Dendritic cell treated with granulocyte-macrophage colony-stimulating factor and Interleukin-4, amounts not matched to agents 40 ng/mL and 50 ng/mL, for 4 days (primary cell): ENCODE measurements at regions not wholly inside any gene's neighbourhood (a gene's known extent, or its start where the extent isn't known, plus 50 kb on each side); places are given as distances from the start of the nearest gene placed in this dataset.

Experiments used
- H3K27ac Mint-ChIP-seq: one replicate; pipeline ENCODE4 v1.8.0; 2022; ENCODE audit warnings: mild to moderate bottlenecking, mixed read lengths
- H3K27me3 Mint-ChIP-seq: one replicate; pipeline ENCODE4 v1.8.0; 2022; ENCODE audit warnings: mild to moderate bottlenecking, mixed read lengths
- H3K36me3 Mint-ChIP-seq: one replicate; pipeline ENCODE4 v1.8.0; 2022; ENCODE audit warnings: low read depth, mixed read lengths
- H3K4me1 Mint-ChIP-seq: one replicate; pipeline ENCODE4 v1.8.0; 2022; ENCODE audit warnings: low read depth, mixed read lengths
- H3K4me3 Mint-ChIP-seq: one replicate; pipeline ENCODE4 v1.8.0; 2022; ENCODE audit warnings: mild to moderate bottlenecking, moderate library complexity, mixed read lengths
- H3K9me3 Mint-ChIP-seq: one replicate; pipeline ENCODE4 v1.8.0; 2022; ENCODE audit warnings: mixed read lengths
- intact Hi-C: fragments of 100-400 bp; cut with micrococcal nuclease; formaldehyde crosslinking; loops from one replicate; pipeline ENCODE4 v1.15.0; 2022

GRCh38 chr6:14705841-14706377, 540.0 kb upstream of the JARID2 start:
- H3K27ac Mint-ChIP-seq, result no peak overlapping the region
- no peaks in the 10 kb centered on the region for H3K9me3 Mint-ChIP-seq
- no peaks in the 10 kb centered on the region for H3K27me3 Mint-ChIP-seq
- H3K4me1 Mint-ChIP-seq, result peaks cover 65% of the 10 kb centered on the region
- no peak overlapping the region for H3K4me3 Mint-ChIP-seq
- intact Hi-C loops, result loop anchor here (5.0 kb wide), 1 partner anchor 494 kb away; no protein-coding TSS in a partner anchor
- H3K36me3 Mint-ChIP-seq, result no peaks in the 10 kb centered on the region

GRCh38 chr6:14706378-14706929, 539.4 kb upstream of the JARID2 start:
- Mint-ChIP-seq H3K36me3 (no peaks in the 10 kb centered on the region), H3K27ac (no peak overlapping the region)
- intact Hi-C loops, result loop anchor here (5.0 kb wide), 1 partner anchor 494 kb away; no protein-coding TSS in a partner anchor

GRCh38 chr6:14707276-14707675, 538.6 kb upstream of the JARID2 start:
- intact Hi-C loops, result loop anchor here (5.0 kb wide), 1 partner anchor 495 kb away; no protein-coding TSS in a partner anchor
- Mint-ChIP-seq H3K4me1 (peaks cover 62% of the 10 kb centered on the region), H3K27me3 (no peaks in the 10 kb centered on the region), H3K9me3 (no peaks in the 10 kb centered on the region), H3K4me3 (no peak overlapping the region), H3K36me3 (no peaks in the 10 kb centered on the region), H3K27ac (peak overlapping the region; percentile 0)

More at GRCh38 chr6:14706378-14706929, 539.4 kb upstream of the JARID2 start:
- H3K27me3 Mint-ChIP-seq, result no peaks in the 10 kb centered on the region
- no peak overlapping the region for H3K4me3 Mint-ChIP-seq
- H3K4me1 Mint-ChIP-seq, result peaks cover 69% of the 10 kb centered on the region
- H3K9me3 Mint-ChIP-seq, result no peaks in the 10 kb centered on the region

- Mint-ChIP-seq H3K27me3 (no peaks in the 10 kb centered on the region), H3K4me3 (no peak overlapping the region), H3K4me1 (peaks cover 61% of the 10 kb centered on the region), H3K36me3 (no peaks in the 10 kb centered on the region), H3K9me3 (no peaks in the 10 kb centered on the region), H3K27ac (no peak overlapping the region)
- intact Hi-C loops, result loop anchor here (5.0 kb wide), 1 partner anchor 496 kb away; no protein-coding TSS in a partner anchor
Observed at GRCh38 chr6:14707971-14708465, 537.9 kb upstream of the JARID2 start.

- Mint-ChIP-seq H3K27ac (no peak overlapping the region), H3K36me3 (no peaks in the 10 kb centered on the region), H3K4me1 (peaks cover 64% of the 10 kb centered on the region), H3K27me3 (no peaks in the 10 kb centered on the region), H3K4me3 (no peak overlapping the region), H3K9me3 (no peaks in the 10 kb centered on the region)
- intact Hi-C loops, result loop anchor here (5.0 kb wide), 1 partner anchor 497 kb away; no protein-coding TSS in a partner anchor
Observed at GRCh38 chr6:14709066-14709670, 536.7 kb upstream of the JARID2 start.

- peaks cover 69% of the 10 kb centered on the region for H3K4me1 Mint-ChIP-seq
- no peaks in the 10 kb centered on the region for H3K36me3 Mint-ChIP-seq
- no peak overlapping the region for H3K4me3 Mint-ChIP-seq
- intact Hi-C loops, result loop anchor here (5.0 kb wide), 1 partner anchor 498 kb away; no protein-coding TSS in a partner anchor
- H3K9me3 Mint-ChIP-seq, result no peaks in the 10 kb centered on the region
- no peaks in the 10 kb centered on the region for H3K27me3 Mint-ChIP-seq
- no peak overlapping the region for H3K27ac Mint-ChIP-seq
Observed at GRCh38 chr6:14709900-14710299, 536.0 kb upstream of the JARID2 start.

- H3K4me3 Mint-ChIP-seq, result no peak overlapping the region
- H3K27ac Mint-ChIP-seq, result peak overlapping the region; percentile 8
- no peaks in the 10 kb centered on the region for H3K9me3 Mint-ChIP-seq
- H3K36me3 Mint-ChIP-seq, result no peaks in the 10 kb centered on the region
- intact Hi-C loops, result no loop called here
- peaks cover 69% of the 10 kb centered on the region for H3K4me1 Mint-ChIP-seq
- H3K27me3 Mint-ChIP-seq, result no peaks in the 10 kb centered on the region
Observed at GRCh38 chr6:14710421-14710820, 535.4 kb upstream of the JARID2 start.

GRCh38 chr6:14711056-14711703, 534.7 kb upstream of the JARID2 start:
- peaks cover 73% of the 10 kb centered on the region for H3K4me1 Mint-ChIP-seq
- H3K27me3 Mint-ChIP-seq, result no peaks in the 10 kb centered on the region
- intact Hi-C loops, result no loop called here
- H3K36me3 Mint-ChIP-seq, result no peaks in the 10 kb centered on the region
- H3K4me3 Mint-ChIP-seq, result no peak overlapping the region
- no peaks in the 10 kb centered on the region for H3K9me3 Mint-ChIP-seq
- peak overlapping the region; percentile 5 for H3K27ac Mint-ChIP-seq

GRCh38 chr6:14711704-14712379, 534.0 kb upstream of the JARID2 start:
- peaks cover 72% of the 10 kb centered on the region for H3K4me1 Mint-ChIP-seq
- no peaks in the 10 kb centered on the region for H3K27me3 Mint-ChIP-seq
- no peaks in the 10 kb centered on the region for H3K9me3 Mint-ChIP-seq
- H3K36me3 Mint-ChIP-seq, result no peaks in the 10 kb centered on the region
- no peak overlapping the region for H3K4me3 Mint-ChIP-seq
- no peak overlapping the region for H3K27ac Mint-ChIP-seq
- intact Hi-C loops, result no loop called here

GRCh38 chr6:14713008-14713960, 532.6 kb upstream of the JARID2 start:
- intact Hi-C loops, result no loop called here
- H3K27me3 Mint-ChIP-seq, result no peaks in the 10 kb centered on the region
- H3K4me1 Mint-ChIP-seq, result peaks cover 68% of the 10 kb centered on the region
- H3K9me3 Mint-ChIP-seq, result no peaks in the 10 kb centered on the region
- H3K4me3 Mint-ChIP-seq, result no peak overlapping the region
- H3K36me3 Mint-ChIP-seq, result no peaks in the 10 kb centered on the region
- H3K27ac Mint-ChIP-seq, result peak overlapping the region; percentile 16

GRCh38 chr6:14713966-14714631, 531.8 kb upstream of the JARID2 start:
- Mint-ChIP-seq H3K4me3 (no peak overlapping the region), H3K36me3 (no peaks in the 10 kb centered on the region), H3K27me3 (no peaks in the 10 kb centered on the region), H3K9me3 (no peaks in the 10 kb centered on the region), H3K4me1 (peaks cover 69% of the 10 kb centered on the region), H3K27ac (no peak overlapping the region)
- intact Hi-C loops, result no loop called here

GRCh38 chr6:14715076-14715475, 530.8 kb upstream of the JARID2 start:
- no peaks in the 10 kb centered on the region for H3K36me3 Mint-ChIP-seq
- no peak overlapping the region for H3K27ac Mint-ChIP-seq
- intact Hi-C loops, result no loop called here
- no peaks in the 10 kb centered on the region for H3K27me3 Mint-ChIP-seq
- peaks cover 74% of the 10 kb centered on the region for H3K4me1 Mint-ChIP-seq
- no peaks in the 10 kb centered on the region for H3K9me3 Mint-ChIP-seq
- no peak overlapping the region for H3K4me3 Mint-ChIP-seq
